ENCODE measurements at regions not wholly inside any gene's neighbourhood (a gene's known extent, or its start where the extent isn't known, plus 50 kb on each side); places are given as distances from the start of the nearest gene placed in this dataset.

GRCh38 chr2:128834207-128834879 lies 515.7 kb upstream of the HS6ST1 start:
- no peak for TF ChIP-seq CTCF (IDR thresholded peaks at IDR 0.05; ENCODE audit: insufficient read depth, low read depth, low read length, missing control alignments)
- DNase-seq (ENCODE audit: low read depth) = no peak
- no peak overlapping the region for H3K4me3 ChIP-seq (ENCODE audit: low read length)

DNA sequence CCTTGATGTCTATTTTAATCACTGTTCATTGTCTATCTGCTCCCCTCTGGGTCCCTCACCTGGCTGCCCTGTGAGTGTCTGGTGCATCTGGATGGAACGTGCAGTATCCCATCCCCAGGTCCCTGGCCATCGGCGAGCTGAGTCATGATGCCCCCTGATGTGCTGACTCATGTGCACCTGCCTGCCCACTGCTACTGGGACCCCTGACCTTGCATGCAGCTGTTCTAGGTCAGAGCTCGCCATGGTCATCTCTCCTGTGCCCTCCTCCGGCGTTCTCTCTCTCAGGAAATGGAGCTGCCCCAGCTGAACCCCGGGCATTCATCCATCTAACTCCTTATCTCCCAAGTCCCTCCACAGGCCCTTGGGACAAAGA lies 516.2 kb upstream of the HS6ST1 start:
- H3K4me3 ChIP-seq (ENCODE audit: low read length) = no peak overlapping the region
- DNase-seq (ENCODE audit: low read depth) = no peak
- no peak for TF ChIP-seq CTCF (IDR thresholded peaks at IDR 0.05; ENCODE audit: insufficient read depth, low read depth, low read length, missing control alignments)

- DNase-seq (ENCODE audit: low read depth) = no peak
- H3K4me3 ChIP-seq (ENCODE audit: low read length) = no peak overlapping the region
- no peak for TF ChIP-seq CTCF (IDR thresholded peaks at IDR 0.05; ENCODE audit: insufficient read depth, low read depth, low read length, missing control alignments)
Observed at GRCh38 chr2:128835342-128835855, 516.7 kb upstream of the HS6ST1 start.

GRCh38 chr2:128835974-128836373 lies 517.3 kb upstream of the HS6ST1 start:
- H3K4me3 ChIP-seq (ENCODE audit: low read length) = no peak overlapping the region
- no peak for TF ChIP-seq CTCF (IDR thresholded peaks at IDR 0.05; ENCODE audit: insufficient read depth, low read depth, low read length, missing control alignments)
- no peak for DNase-seq (ENCODE audit: low read depth)

GRCh38 chr2:128836559-128837100 lies 518.0 kb upstream of the HS6ST1 start:
- no peak for TF ChIP-seq CTCF (IDR thresholded peaks at IDR 0.05; ENCODE audit: insufficient read depth, low read depth, low read length, missing control alignments)
- DNase-seq (ENCODE audit: low read depth) = no peak
- H3K4me3 ChIP-seq (ENCODE audit: low read length) = no peak overlapping the region

DNA sequence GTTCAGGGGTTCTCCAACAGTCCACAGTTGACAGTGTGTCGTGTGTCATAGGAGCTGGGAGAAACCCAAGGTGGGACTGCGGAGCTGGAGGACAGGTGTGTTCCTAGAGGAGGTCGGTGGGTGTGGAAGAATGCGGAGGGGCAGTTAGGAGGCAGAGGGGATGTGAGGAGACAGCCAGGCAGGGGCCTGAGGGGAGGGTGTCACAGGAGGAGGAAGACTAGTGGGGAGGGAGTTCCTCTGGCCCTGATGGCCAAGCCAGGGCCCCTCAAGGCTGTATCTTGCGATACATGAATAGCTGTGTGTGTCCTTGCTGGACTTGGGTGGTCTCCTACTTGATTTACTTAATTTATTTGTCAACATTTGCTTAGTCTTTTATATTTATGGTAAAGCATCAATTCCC lies 519.6 kb upstream of the HS6ST1 start:
- TF ChIP-seq CTCF (IDR thresholded peaks at IDR 0.05; ENCODE audit: insufficient read depth, low read depth, low read length, missing control alignments) = no peak
- no peak overlapping the region for H3K4me3 ChIP-seq (ENCODE audit: low read length)
- no peak for DNase-seq (ENCODE audit: low read depth)

GRCh38 chr2:128841803-128842202 lies 523.1 kb upstream of the HS6ST1 start:
- DNase-seq (ENCODE audit: low read depth) = no peak
- no peak for TF ChIP-seq CTCF (IDR thresholded peaks at IDR 0.05; ENCODE audit: insufficient read depth, low read depth, low read length, missing control alignments)
- no peak overlapping the region for H3K4me3 ChIP-seq (ENCODE audit: low read length)

Measured in epithelial cell of esophagus (primary cell).